Fibroblast of villous mesenchyme (primary cell): ENCODE measurements at regions not wholly inside any gene's neighbourhood (a gene's known extent, or its start where the extent isn't known, plus 50 kb on each side); places are given as distances from the start of the nearest gene placed in this dataset.

Source experiments
- DNase-seq: peaks from one replicate; pipeline ENCODE4 v3.0.0-alpha.2; 2010; ENCODE audit warnings: low read depth
- H3K4me3 ChIP-seq: 2 replicates; pipeline ENCODE4 v1.5.1; 2011; ENCODE audit warnings: low read depth, mild to moderate bottlenecking, low read length
- CTCF ChIP-seq: IDR thresholded peaks from 2 replicates; pipeline ENCODE4 v1.5.1; 2012; ENCODE audit warnings: low read depth, mild to moderate bottlenecking, low read length; ENCODE audit not compliant: insufficient read depth

- DNase-seq: no peak
- H3K4me3 ChIP-seq: no peak overlapping the region
- no peak for TF ChIP-seq CTCF
Measured at GRCh38 chr4:42330002-42330592, 67.2 kb upstream of the SHISA3 start.

GRCh38 chr4:42331040-42331439 is 66.2 kb upstream of the SHISA3 start:
- no peak for DNase-seq
- no peak for TF ChIP-seq CTCF
- H3K4me3 ChIP-seq: no peak overlapping the region

GRCh38 chr4:42331914-42332368 is 65.3 kb upstream of the SHISA3 start:
- no peak overlapping the region for H3K4me3 ChIP-seq
- TF ChIP-seq CTCF: no peak
- peak; percentile 46 for DNase-seq

GRCh38 chr4:42339935-42340406 is 57.3 kb upstream of the SHISA3 start:
- no peak for TF ChIP-seq CTCF
- DNase-seq: no peak
- H3K4me3 ChIP-seq: no peak overlapping the region

- no peak overlapping the region for H3K4me3 ChIP-seq
- TF ChIP-seq CTCF: no peak
- DNase-seq: no peak
Measured at GRCh38 chr4:42341518-42342026, 55.7 kb upstream of the SHISA3 start.

DNA sequence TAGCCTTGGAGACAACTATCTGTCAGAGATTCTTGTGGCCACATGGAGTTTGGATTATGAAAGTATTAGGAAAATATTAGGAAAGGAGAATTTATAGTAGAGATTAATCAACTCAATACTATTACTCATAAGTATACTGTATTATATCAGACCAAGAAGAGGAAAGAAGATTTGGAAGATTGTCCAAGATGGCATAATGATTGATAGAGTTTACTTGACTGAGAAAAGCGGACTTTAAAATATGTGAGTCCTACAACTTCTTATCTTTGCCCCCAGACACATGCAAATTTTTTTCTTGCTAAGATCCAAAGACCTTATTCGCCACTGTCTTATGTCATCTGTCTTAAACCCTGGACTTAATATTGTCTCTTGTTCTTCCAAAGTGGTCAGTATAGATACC is 54.8 kb upstream of the SHISA3 start:
- no peak for DNase-seq
- no peak for TF ChIP-seq CTCF
- H3K4me3 ChIP-seq: no peak overlapping the region

DNA sequence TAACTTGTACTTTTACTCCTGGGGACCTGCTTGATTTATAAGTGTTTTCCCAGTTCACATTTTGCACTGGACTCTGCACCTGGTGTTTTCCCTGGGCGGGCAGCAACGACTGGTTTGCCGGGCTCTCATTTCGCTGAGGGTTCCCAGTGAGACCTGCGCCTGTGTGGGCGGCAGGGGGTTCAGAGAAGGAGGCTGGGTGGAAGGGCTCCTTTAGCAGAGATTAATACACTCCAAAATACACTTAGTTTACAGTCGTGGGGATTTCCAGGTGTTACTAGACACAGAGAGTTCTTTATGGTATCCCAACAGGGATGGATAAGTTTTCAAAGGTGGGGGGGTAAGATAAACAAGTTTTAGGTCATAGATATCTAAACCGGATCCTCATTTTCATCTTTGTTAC is 53.0 kb upstream of the SHISA3 start:
- TF ChIP-seq CTCF: no peak
- DNase-seq: no peak
- H3K4me3 ChIP-seq: no peak overlapping the region
